ENCODE measurements at regions not wholly inside any gene's neighbourhood (a gene's known extent, or its start where the extent isn't known, plus 50 kb on each side); places are given as distances from the start of the nearest gene placed in this dataset.
"Not testable (repeated sequence)": the region's sequence is repeated elsewhere in the genome, so short reads cannot be mapped to it uniquely, and the experiment has no call there.

DNA sequence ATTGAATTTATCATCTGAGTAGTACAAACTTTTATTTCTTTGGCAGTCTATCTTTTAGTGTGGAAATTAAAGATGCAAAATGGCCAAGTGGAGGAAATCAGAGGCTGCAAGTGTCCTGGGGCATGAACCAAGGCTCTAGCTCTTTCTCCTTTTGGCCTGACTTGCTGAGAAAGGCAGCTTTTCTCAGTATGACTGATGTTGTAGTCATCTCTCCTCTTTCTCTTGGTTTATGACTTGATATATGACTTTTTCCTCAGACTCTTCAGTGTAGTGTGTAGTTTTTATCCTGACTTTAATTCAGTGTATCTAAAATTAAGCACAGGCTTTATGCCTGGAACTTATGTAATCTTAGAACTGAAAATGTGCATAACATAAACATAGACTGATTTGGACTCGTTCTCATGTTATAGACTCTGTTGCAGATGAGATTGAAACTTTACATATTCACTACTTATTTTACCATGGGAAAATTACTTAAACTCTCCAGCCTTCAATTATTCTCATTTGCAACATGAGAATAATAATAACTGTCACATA lies 65.7 kb downstream of the SLITRK5 start:
- intact Hi-C loops (cut with DNase I): no loop called here
- DNase-seq (ENCODE audit: low spot score): no peak

DNA sequence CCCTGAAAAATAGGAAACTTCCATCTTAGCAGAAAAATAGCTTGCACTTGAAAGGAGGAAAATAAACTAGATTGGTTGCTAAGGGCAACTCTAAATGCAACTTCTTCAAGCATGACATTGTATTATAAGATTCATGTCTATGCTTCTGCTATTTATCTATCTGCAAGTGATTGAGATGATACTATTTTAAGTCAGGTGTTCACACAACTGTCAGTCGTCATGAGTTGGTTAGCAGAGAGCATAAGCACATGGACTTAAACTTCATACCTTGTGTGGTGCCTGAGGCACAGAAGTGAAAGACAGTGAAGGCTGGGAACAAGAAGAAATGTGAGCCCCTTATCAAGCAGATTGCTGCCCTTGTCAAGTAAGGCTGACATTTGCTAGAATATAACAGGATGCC lies 82.9 kb downstream of the SLITRK5 start:
- intact Hi-C loops (cut with DNase I): no loop called here
- DNase-seq (ENCODE audit: low spot score): no peak

DNA sequence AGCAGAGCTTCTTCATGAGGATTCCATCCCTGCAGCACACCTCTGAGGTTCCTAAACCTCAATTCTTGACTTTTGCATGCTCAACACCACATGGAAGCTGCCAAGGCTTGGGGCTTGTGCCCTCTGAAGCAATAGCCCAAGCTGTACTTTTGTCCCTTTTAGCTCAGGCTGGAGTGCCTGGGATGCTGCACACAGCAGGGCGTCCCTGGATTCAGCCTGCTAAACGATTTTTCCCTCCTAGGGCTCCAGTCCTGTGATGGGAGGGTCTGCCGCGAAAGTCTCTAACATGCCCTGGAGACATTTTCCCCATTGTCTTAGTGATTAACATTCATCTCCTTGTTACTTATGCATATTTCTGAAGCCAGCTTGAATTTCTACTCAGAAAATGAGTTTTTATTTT lies 98.3 kb downstream of the SLITRK5 start:
- no peak for DNase-seq (ENCODE audit: low spot score)
- intact Hi-C loops (cut with DNase I): no loop called here

DNA sequence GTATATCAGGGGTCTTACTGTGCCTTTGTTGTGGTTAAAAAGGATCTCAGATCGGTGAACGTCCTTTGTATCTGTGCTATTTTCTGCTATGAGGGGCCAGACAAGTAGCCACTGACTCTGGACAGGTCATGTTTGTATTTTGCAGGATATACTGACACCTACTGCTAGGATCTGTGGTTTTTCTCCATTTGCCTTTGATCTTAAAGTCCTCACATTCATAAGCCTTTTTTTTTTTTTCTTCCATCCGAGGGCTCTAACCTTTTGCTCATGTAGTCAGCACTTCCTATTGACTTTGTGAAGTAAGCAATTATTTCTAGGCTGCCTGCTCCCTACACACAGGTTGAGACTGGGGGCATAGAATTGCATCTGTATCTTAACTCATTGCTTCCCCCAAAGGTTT lies 106.2 kb downstream of the SLITRK5 start:
- intact Hi-C loops (cut with DNase I): no loop called here
- DNase-seq (ENCODE audit: low spot score): no peak

DNA sequence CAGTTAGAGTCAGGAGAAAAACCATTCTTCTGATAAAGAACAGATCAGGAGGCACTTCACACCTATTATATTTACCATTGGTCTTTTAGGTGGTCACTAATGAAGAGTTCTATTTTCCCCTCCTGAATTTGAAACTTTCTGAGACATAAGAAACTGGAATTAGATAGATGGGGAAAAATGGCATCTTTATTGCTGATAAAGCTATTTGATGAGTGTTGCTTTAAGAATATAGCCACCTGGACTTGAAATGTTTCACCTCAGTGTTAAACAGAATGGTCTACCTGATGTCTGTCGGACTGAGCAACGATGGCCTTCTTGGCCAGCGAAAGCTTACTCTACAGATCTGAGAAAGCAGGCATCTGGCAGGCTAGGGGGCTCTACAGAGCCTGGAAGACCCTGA lies 107.0 kb downstream of the SLITRK5 start:
- peak; percentile 38 for DNase-seq (ENCODE audit: low spot score)
- intact Hi-C loops (cut with DNase I): no loop called here

DNA sequence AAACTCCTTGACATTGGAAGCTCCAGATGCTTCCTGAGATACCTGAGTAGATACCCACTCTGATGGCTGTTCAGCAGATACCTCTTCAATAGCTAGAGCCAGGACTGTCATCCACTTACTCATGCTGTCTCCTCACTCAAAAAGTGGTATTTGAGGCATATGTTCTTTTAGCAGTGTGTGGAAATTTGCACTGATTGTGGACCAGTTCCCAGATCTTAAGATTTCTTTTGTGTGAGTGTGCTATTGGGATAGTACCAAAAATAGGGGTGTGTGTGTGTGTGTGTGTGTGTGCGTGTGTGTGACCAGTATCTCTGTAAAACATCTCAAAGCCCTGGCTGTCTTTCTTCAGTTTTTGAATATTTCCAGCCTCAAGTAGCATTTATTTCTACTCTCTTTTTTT lies 108.3 kb downstream of the SLITRK5 start:
- intact Hi-C loops (cut with DNase I): no loop called here
- no peak for DNase-seq (ENCODE audit: low spot score)

DNA sequence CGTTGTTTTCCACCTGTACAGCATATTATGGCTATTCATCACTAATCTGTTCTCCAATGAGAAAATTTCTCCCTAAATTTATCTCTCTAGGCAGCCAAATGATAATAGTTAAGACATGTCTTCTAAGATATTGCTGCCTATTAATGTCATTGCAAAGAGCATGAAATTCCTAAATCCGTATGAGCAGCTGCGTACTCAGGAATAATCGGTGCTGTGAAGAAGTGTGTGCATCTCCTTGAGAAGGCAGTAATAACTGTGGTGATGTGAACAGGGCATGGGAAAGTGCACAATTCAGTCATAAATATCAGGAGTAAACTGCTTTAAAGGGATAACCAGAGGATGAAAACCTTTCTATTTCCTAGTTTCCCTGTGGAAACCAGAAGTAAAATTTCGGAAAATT lies 112.2 kb downstream of the SLITRK5 start:
- no peak for DNase-seq (ENCODE audit: low spot score)

DNA sequence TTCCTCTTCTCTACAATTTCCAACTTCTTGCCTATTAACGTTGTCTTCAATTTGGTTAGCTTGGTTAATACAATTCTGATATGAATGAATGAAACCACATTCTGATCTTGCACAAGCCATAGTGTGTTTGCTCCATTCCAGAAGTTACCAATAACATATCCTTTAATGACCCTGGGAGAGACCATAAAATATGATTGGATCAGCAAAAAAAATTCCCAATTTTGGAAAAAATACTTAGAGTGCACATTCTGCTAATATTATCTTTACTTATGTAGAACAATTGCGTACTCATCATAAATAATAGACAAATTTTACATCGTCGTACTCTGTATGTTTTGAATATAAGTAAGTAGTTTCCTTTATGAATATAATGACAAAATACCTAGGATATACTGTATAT lies 117.2 kb downstream of the SLITRK5 start:
- intact Hi-C loops (cut with DNase I): no loop called here
- DNase-seq (ENCODE audit: low spot score): no peak

More for the DNA sequence above, 112.2 kb downstream of the SLITRK5 start:
- intact Hi-C loops (cut with DNase I): no loop called here

DNA sequence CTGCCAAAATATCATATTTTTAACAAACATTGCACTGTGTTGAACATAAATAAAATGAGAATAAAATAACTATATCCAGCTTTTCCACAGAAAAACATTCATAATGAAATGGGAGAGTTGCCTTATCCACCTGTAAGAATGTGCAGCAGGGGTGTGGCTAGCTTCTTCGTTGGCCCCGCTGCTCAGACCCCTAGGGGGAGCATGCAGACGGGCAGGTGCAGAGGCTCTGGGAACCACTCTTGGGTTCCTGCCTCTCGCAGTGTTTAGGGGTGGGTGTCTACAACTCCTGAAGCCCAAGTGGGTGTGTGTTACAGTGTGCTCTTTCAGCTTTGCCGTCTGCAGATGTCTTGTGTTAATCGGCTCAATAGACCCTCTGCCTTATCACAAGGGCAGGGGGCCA lies 121.7 kb downstream of the SLITRK5 start:
- intact Hi-C loops (cut with DNase I): no loop called here
- DNase-seq (ENCODE audit: low spot score): no peak

DNA sequence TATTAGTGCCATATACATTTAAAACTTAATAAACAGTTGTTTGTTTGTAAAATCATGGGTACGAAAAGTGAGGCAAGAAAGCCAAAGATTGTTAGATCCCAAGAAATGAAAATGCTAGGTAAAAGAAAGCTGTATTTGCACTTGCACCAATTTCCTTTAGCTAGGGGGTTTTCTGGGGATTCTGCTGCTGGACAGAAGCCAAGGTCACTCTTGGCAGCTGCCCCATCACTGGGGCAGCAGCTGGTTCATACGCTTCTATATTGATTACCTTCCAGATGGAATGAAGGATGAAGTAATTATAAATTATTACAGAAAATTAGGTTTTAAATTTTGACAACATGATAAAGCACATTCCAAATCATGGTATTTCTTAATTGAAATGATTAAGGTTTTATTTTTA lies 127.4 kb downstream of the SLITRK5 start:
- intact Hi-C loops (cut with DNase I): no loop called here
- DNase-seq (ENCODE audit: low spot score): no peak

DNA sequence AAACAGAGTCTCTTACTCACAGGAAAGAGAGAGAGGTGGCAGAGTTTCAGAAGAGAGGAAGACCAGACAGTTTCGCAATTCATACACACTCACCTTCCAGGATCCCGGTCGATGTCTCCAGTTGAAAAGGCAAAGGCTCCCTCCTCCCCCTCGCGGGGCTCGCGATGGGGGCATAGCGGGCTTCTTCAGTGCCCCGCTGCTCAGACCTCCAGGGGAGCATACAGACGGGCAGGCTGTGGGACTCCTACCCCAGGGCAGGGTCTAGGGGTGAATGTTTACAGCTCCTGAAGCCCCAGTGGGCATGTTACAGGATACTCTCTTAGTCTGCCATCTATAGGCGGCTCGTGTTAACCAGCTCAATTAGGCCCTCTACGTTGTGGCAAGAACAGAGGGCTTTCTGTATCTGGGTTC lies 139.2 kb downstream of the SLITRK5 start:
- DNase-seq (ENCODE audit: low spot score): no peak
- intact Hi-C loops (cut with DNase I): no loop called here

DNA sequence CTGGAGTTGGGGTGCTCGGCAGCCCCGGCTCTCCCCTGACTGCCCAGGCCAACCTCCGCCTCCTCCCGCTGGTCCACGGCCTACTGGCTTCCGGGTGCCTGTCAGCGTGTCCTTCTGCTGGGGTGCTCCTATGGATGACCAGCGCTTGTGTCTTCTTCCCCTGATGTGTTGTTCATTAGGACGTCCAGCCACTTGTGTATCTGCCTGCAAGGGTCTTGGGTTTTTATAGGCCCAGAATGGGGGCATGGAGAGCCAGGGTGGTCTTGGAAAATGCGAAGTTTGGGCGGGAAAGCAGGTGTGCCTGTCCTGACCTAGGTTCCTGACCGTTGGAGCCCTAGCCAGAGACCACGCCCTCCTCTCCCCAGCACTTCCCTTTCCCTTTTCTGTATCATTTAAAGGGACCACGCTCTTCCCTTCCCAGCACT lies 139.8 kb downstream of the SLITRK5 start:
- intact Hi-C loops (cut with DNase I): no loop called here
- peak; percentile 74 for DNase-seq (ENCODE audit: low spot score)

DNA sequence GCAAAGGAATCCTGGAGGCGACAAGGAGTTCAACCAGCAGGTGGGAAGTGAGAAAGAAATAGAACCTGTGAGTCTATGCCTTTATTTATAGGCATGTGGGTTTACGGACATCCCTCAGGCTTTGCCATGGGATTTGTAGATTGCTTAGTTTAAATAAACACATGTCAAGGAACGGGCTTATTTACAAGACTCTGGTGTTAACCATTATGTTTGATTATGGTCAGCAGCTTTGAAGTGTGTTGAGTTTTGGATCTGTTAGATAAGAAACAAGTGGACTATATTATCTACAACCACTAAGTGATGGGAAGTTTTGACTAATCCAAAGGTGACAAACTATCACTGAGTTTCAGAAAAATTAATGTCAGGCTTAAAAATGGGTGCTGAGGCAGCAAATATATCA lies 143.2 kb downstream of the SLITRK5 start:
- intact Hi-C loops (cut with DNase I): no loop called here
- DNase-seq (ENCODE audit: low spot score): no peak

DNA sequence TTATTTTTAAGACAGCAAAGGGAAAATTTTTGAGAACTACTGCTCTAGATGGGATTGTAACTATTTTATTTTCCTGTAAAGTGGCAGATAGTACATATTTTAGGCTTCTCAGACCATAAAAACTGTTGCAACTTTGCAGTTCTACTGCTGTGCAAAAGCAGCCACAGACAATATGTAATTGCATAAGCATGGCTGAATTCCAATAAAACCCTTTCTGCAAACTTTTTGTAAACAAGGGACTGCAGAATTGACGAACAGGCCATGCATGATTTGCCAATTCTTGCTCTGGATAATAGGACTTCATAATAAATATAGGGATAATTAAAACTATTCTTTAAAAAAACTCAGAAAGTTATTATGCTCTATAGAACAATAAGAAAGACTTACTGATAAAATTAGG lies 149.1 kb downstream of the SLITRK5 start:
- DNase-seq (ENCODE audit: low spot score): no peak
- intact Hi-C loops (cut with DNase I): no loop called here

DNA sequence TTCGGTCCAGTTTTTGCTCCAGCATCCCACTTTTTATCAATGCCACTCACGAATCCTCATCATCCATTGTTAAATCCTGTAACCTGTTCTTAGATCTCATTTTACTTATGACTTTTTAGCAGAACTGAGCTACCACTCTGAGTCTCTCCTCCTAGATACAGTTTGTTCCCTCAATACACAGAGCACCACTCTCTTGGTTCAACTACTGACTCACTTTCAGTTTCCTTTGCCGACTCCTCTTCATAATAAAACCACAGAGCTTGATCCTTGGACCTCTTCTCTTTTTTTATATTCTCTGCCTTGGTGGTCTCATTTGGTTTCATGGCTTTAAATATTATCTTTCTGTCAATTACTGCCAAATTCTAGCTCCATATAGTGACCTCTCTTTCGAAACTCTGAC lies 150.3 kb downstream of the SLITRK5 start:
- DNase-seq (ENCODE audit: low spot score): no peak
- intact Hi-C loops (cut with DNase I): no loop called here

DNA sequence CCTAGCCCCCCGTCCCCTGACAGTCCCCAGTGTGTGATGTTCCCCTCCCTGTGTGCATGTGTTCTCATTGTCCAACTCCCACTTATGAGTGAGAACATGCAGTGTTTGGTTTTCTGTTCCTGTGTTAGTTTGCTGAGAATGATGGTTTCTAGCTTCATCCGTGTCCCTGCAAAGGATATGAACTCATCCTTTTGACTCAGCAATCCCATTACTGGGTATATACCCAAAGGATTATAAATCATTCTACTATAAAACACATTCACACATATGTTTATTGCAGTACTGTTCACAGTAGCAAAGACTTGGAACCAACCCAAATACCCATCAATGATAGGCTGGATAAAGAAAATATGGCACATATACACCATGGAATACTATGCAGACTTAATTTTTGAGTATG lies 155.1 kb downstream of the SLITRK5 start:
- intact Hi-C loops (cut with DNase I); DNase-seq (ENCODE audit: low spot score): not testable (repeated sequence)

DNA sequence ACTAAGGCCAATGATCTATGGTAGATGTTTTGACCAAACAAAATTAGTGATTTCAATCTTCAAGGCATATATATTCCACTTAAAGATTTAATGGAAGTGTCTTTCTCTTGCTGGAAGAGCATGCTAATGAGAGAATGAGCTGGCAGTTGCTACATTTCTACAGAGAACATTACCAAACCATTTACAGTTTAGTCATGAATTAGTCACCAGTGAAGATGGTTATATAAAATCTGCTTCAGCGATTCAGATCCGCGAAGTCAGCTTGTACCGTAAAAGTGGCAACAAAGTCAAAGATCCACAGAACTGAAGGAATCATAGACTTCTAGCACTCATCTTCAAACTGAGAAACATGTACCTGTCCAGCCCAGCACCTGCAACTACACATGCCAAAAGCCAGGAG lies 156.3 kb downstream of the SLITRK5 start:
- intact Hi-C loops (cut with DNase I): no loop called here
- no peak for DNase-seq (ENCODE audit: low spot score)

DNA sequence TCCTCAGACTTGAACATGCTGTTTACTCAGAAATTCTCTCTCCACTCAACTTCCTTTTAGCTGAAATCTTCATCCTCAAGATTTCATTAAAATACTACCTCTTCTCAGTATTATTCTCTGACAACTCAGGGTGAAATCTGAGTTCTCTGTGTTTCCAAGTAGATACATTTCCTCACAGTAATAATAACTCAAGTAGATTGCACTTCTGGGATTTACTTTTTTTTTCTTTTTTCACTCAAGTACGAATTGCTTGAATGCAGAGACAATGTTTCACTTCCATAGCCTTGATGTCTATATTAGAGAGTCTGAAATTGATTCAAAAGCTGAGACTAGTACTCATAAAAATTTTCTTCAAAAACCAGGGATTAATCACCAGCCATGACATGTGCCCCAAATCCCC lies 166.4 kb downstream of the SLITRK5 start:
- intact Hi-C loops (cut with DNase I): no loop called here
- DNase-seq (ENCODE audit: low spot score): no peak

DNA sequence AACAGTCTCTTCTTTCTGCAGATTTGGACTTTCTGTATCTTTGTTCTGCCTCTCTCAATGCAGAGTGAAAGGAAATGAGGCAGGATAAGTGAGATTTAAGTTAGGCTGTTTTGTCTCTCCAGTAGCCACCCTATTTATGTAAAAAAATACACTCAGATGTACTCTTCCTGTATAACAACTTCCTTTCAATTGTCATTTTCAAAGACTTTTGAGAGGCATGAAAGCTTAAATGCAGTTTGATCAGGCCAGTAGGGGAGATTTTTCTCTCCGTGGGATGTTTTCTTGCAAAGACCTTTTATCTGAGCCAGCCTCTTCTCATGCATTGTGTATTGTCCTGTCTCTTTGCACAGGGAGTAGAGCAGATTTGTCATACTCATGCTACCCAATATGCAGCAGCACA lies 166.8 kb downstream of the SLITRK5 start:
- intact Hi-C loops (cut with DNase I): no loop called here
- no peak for DNase-seq (ENCODE audit: low spot score)

DNA sequence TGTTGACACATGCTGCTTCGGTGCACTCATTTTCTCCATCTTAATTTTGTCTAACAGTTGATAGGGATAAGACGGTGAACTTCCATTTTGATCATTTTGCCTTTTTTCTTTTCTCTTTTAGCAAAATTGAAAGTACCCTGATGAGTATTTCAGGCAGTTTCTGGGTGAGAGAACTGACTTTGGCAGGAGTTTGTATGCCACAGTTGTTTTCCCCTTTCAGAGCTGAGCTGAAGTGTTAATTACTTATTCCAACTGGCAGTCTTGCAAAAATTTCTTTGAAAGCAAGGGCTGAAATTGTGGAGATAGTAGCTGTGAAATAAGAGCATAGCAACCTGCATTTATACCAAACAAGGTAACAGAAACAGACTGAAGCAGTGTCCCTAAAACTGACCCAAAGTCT lies 180.2 kb downstream of the SLITRK5 start:
- no peak for DNase-seq (ENCODE audit: low spot score)
- intact Hi-C loops (cut with DNase I): no loop called here

DNA sequence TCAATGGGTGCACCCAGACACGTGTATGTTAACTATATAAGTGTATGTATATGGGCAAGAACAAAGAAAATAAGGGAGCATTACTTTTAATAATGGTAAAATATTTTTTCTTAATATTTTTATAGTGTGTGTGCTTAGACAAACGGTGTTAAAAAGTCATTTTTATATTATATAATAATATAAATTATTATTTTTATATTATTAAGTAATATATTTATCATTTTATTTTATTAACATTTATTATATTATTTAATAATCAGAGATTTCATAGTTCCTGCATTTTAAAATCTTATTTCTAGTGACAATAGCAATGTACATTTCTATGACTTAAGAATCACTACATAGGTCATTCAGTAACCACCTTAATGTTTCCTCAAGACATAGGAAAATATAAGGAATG lies 184.4 kb downstream of the SLITRK5 start:
- DNase-seq (ENCODE audit: low spot score): no peak
- intact Hi-C loops (cut with DNase I): no loop called here

DNA sequence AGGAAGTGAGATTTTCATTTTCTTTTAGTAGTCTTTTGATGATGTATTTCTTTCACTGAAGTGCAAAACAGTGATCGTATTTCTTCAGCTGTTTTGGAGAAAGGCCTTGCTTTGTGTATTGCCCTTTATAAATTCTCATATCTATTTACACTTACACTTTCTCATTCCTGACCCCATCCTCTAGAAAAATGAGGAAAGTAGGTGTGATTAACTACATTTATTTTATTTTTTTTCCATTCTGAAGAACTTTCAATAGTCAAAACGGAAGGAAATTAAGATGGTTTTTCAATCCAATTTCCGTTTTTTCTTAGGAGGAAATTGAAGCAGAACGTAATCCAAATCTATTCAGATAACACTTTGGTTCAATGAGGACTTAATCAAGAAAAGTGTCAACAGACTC lies 188.1 kb downstream of the SLITRK5 start:
- DNase-seq (ENCODE audit: low spot score): no peak

More for the DNA sequence above, 188.1 kb downstream of the SLITRK5 start:
- intact Hi-C loops (cut with DNase I): no loop called here

Measured in posterior vena cava (tissue), 2 donors.